Embryonic facial prominence (tissue), 1 donor: ENCODE measurements at regions not wholly inside any gene's neighbourhood (a gene's known extent, or its start where the extent isn't known, plus 50 kb on each side); places are given as distances from the start of the nearest gene placed in this dataset.

Source experiments
- DNase-seq: peaks from one replicate; pipeline ENCODE4 v3.0.0-alpha.2; 2016; ENCODE audit errors: extremely low spot score

GRCh38 chr18:10217211-10217610 lies 237.2 kb upstream of the APCDD1 start:
- DNase-seq = no peak

DNA sequence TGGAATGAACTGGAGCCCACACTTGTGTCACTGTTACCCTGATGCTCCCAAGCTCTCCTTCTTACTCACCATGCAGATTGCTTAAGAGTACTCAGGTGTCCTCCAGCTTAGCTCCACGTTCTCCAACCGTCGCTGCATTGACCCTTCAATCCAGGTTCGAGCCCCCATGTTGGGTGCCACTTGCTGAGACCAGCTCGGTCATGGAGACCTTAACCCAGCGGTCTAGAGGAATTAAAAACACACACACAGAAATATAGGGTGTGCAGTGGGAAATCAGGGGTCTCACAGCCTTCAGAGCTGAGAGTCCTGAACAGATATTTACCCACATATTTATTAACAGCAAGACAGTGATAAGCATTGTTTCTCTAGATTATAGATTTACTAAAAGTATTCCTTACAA lies 229.1 kb upstream of the APCDD1 start:
- DNase-seq = no peak

- no peak for DNase-seq
Observed at GRCh38 chr18:10226971-10227370, 227.5 kb upstream of the APCDD1 start.

DNA sequence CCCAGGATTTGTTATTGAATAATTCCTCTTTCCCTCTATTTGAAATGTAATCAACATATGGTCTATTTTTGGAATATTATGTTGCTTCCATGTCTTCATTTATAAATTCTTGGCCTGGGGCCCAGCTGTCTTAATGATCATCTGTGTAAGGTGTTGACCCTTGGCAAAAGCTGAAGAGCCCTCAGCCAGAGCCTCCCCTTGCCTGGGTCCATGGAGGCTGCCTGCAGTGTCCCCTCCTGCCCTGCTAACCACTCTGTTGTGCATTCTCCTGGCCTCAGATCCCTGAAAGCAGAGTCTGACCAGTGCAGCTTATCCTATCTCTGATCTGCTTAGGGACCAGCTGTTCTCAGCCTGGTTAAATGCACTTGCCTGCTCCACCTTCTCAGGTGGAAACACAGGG lies 226.1 kb upstream of the APCDD1 start:
- no peak for DNase-seq

- DNase-seq = no peak
Observed at GRCh38 chr18:10229458-10229857, 225.0 kb upstream of the APCDD1 start.

DNA sequence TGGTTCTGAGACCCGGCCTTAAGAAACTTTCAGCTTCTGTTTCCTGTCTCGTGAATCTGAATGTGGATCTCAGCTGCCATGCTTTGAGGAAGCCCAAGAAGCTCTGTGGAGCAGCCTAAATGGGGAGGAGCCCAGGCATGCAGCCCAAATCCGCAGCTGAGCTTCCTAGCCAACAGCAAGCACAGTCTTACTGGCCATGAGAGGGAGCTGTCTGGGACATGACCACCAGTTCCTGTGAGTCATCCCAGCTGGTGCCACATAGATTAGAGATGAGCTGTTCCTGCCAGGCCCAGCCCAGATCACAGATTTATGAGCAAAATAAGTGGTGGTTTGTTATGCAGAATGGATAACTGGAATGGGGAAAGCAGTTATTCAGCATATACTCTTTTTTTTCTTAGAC lies 224.4 kb upstream of the APCDD1 start:
- DNase-seq = no peak

DNA sequence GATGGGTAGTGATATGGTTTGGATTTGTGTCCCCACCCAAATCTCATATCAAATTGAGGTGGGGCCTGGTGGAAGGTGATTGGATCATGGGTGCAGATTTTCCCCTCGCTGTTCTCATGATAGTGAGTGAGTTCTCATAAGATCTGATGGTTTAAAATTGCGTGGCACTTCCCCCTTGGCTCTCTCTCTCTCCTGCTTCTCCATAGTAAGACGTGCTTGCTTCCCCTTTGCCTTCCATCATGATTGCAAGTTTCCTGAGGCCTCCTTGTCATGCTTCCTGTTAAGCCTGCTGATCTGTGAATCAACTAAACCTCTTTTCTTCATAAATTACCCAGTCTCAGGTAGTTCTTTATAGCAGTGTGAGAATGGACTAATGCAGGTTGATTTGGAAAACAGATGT lies 223.2 kb upstream of the APCDD1 start:
- no peak for DNase-seq

DNA sequence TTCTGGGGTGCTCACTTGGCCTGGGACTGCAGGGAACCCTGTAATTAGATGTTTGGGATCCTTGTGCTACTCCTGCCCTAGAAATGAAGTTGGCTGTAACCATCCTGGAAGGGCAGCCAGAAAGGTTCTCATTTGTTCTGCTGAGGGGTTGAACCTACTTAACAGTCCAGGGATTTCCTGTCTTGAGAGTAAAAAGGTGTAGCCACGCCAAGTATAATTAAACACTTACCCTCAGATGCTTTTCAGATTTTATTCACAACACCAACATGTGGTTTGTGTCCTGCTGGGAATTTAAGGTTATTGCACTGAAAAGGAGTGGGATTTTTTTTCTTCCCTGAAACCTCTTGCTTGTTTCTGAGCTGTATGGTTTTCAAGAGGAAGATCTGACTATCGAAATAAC lies 222.4 kb upstream of the APCDD1 start:
- no peak for DNase-seq

DNA sequence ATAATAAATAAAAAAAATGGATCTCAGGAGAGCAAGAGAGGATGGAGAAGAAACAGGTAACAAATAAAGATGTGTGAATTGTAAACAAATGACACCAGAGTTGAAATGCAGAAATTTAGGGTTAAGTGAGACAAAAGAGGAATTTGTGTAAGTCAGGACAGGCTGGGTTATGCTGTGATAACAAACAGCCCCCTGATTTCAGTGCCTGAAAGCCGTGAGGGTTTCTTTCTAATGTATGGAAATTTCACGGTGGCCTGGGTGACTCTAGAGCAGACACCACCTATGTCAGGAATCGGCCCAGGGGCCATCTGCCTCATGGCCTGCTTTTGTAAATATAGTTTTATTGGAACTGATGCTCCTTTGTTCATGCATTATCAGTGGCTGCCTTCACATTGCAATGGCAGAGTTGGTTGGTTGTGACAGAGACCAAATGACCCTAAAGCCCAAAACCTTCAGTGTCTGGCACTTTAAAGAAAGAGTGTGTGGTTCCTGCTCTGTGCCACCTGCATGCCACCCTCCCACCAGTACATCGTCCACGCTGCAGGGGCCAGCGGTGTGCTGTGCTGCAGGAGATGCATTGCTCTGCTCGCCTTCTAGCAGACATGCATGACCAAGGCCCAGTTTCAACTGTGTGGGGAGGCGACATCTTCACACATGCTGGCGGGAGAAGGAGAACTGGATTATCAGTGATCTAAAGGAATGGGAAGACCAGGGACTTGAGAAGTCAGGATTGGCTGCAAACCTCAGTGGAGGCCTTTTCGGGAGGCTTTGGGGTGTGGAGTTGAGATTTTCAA lies 221.2 kb upstream of the APCDD1 start:
- no peak for DNase-seq

GRCh38 chr18:10234281-10234680 lies 220.2 kb upstream of the APCDD1 start:
- no peak for DNase-seq

- no peak for DNase-seq
Observed at GRCh38 chr18:10234912-10235660, 219.3 kb upstream of the APCDD1 start.

DNA sequence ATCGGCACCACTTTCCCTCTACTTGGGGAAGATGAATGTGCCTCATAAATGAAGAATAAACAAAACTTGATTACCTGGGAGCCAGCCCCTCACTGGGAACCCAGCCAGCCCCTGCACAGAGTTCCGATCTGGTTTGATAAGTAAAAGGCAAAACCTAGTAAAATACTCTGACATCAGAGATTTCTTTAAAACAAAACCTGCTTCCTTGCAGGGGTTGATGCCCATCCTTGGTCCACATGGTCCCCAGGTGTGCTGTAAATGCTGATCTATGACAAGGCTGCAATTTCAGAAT lies 218.8 kb upstream of the APCDD1 start:
- DNase-seq = no peak

DNA sequence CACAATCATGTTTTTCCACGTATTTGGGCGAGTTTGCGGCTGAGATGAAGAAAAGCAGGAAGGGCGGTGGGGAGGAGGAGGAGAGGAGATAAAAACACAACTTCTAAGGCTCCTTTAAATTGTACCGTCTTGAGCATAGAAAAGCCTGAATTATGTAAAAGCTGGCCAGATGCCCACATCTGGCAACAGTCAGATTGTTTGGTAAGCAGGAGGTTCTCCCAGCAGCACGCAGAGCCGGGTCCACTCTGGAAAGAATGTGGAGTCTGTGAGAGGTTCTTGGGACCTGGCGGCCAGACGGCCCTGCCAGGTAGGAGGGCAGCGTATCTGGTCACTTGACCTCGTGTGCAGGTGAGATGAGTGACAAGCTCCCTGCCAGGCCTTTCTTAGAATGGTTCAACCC lies 215.3 kb upstream of the APCDD1 start:
- DNase-seq = peak; percentile 54

DNA sequence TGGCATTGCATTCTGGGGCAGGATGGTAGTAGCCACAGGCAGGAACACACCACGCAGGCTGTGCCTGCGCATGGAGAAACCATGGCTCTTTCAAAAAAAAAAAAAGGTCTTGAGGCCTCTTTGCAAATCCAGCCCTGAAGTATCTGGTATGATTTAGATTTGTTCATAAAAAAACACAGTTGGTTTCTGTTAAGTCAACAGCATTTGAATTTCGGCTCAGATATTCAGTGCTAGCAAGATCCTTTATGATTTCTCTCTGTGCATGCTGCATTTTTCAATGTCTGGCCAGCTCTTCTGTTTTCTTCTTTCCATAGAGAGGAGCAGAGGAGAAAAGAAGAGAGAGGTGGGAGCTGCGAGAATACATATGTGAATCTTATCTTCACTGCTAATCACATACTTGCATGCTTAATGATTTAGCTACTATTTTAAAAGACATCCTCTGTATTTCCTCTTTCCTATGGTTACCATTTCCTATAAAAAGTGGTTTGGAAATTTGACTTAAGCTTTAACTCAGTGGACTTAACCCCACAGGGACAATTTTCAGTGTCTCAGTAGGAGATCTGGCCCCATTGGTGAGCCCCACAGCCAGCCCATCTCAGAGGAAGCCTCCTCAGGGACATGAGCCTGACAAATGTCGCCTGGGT lies 214.3 kb upstream of the APCDD1 start:
- no peak for DNase-seq

DNA sequence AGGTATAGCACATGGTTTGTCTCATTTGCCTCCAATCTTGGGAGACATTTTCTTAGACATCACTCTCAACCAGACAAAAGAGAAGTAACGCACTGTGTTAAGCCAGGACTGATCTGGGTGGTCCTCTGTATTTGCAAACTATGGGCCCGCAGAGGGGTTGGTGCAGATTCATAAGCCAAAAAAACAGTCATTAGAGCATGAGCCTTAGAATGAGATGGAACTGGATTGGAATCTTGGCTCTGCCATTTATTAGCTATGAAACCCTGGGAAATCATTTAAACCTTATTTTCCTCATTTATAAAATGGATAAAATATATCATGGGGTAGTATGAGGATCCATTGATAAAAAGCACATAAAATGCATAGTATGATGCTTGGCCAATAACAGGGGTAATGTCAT lies 213.5 kb upstream of the APCDD1 start:
- DNase-seq = no peak

DNA sequence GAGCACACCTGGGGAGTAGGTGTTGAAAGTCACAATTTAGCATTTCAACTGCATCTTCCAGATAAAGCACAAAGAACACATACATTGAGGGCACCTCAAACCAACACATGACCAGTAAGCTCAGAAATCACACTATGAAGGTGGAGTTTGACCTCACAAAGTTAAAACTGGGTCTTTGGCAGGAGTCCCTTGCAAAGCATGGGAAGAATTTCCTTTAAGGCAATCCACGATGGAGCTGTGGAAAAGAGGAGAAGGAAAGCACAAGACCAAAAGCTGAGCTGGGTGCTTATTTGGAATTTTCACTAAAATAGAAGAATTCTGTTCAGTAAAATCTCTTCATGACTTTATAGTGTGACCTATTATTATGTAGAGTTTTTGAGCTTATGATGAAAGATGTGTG lies 212.9 kb upstream of the APCDD1 start:
- no peak for DNase-seq

GRCh38 chr18:10242936-10243680 lies 211.3 kb upstream of the APCDD1 start:
- no peak for DNase-seq

DNA sequence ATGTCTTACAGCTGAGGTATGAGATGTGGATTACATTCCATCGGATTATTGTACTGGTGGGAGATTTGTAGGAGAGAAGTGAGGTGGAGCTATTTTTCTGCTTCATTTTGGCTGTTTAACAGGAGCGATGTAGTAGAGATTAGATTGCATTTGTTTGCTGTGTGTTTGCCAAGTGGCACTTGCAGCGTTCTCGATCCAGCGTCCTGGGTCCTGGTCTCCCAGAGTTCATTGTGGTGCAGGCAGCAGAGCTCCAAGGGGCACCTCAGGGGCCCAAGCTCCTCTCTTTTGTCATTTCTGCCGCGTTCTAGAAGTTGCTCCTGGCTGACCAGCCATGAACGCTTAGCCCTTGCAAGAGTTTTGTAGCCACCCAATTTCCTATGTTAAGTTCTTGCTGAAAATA lies 210.1 kb upstream of the APCDD1 start:
- no peak for DNase-seq

DNA sequence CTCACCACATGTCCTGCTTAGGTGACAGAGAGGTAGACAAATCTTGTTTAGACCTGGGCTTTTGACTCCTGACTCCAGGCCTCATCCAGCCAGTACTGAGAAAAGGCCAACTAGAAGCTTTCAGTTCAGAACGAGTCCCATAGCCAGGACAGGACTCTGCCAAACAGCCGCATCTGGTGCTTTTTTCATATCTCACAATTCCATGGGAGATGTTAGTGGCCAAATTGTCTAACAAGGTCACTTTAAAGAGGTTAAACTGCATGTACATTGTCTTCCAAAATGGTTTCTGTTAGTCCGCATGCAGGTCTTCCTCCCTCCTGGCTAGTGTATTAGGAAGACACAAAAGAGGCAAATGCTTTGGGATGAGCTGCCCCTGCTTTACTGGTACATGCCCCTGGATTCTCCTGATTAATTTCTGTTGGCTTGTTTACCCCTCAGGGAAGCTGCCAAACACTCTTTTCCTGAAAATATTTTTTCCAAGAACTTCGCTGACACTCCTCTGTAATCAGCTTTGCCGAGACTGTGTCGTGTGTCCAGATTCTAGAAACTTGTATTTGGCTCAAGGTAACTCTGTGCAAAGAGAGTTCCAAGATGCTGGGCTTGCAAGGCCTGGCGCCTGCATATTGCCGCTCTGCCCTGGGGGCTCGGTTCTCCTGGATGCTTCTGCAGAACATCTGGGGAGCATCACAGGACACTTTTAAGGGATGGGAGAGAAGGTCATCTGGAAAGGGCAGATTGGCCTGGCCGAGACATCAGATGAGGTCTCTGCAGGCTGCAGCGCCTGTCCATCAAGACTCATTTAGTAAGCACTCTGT lies 209.2 kb upstream of the APCDD1 start:
- DNase-seq = no peak

DNA sequence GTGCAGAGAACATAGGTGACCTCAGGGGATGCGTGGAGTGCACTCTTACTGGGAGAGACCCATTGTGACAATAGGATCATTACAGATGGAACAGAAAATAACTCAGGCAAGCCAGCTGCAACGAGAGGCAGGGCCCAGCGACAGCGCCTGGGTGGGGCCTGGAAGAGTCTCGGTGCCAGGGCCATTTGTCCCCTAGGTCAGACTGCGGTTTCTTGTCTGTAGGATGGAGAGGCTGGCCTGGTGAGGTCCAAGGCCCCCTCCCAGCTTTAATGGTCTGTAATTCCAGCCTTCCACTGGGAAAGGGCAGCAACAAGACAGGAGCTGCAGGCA lies 208.6 kb upstream of the APCDD1 start:
- DNase-seq = no peak

DNA sequence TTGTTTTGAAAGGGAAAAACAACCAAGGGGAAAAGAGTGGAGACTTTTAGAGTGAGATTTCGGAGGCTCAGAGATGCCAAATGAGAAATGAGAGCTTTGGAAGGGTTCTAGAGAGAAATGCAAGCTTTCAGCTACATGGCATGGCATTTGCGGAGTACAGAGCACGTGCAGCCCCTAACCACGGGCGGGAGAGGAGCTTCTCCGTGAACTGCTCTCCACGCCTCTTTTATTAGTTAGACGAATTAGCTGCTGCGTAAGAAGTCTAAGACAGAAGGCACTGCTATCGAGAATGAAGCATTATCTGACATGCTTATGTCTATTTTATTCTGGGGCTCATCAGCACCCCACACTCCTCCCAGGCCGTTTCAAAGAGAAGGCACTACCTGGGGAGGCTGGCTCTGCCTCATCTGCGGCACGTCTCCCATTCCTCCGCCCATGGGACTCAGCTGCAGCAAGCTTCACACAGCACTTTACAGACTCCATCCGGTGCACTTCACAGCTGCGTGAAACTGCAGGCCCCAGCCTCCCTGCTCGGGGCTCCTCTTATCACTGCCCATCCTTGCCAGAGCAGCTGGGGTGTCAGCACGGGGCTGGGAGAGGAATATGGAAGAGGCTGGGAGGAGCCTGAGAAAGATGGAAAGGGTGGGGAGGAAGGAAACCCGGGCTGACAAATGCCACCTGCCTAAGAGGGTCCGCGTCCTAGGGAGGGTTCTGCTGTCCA lies 207.3 kb upstream of the APCDD1 start:
- DNase-seq = no peak
